Jurkat, Clone E6-1 (cell line): ENCODE measurements at regions not wholly inside any gene's neighbourhood (a gene's known extent, or its start where the extent isn't known, plus 50 kb on each side); places are given as distances from the start of the nearest gene placed in this dataset.

Experiments used
- DNase-seq: peaks from one replicate; pipeline ENCODE4 v3.0.0-alpha.2; 2011; ENCODE audit warnings: low read depth, low spot score
- H3K4me3 ChIP-seq: 2 replicates; pipeline ENCODE4 v1.5.1; 2011; ENCODE audit warnings: mild to moderate bottlenecking, low read length, control low read depth, moderate library complexity

- DNase-seq, result no peak
- no peak overlapping the region for H3K4me3 ChIP-seq
Measured at GRCh38 chr18:30583768-30584167, 458.8 kb downstream of the DSC3 start.

GRCh38 chr18:30582078-30582477 is 460.5 kb downstream of the DSC3 start:
- H3K4me3 ChIP-seq, result no peak overlapping the region
- no peak for DNase-seq

GRCh38 chr18:30578707-30579106 is 463.8 kb downstream of the DSC3 start:
- no peak overlapping the region for H3K4me3 ChIP-seq

GRCh38 chr18:30572214-30572613 is 470.3 kb downstream of the DSC3 start:
- H3K4me3 ChIP-seq, result no peak overlapping the region
- DNase-seq, result no peak

More at GRCh38 chr18:30578707-30579106, 463.8 kb downstream of the DSC3 start:
- no peak for DNase-seq

- H3K4me3 ChIP-seq, result no peak overlapping the region
- no peak for DNase-seq
Measured at GRCh38 chr18:30568333-30568732, 474.2 kb downstream of the DSC3 start.

GRCh38 chr18:30566877-30567276 is 475.7 kb downstream of the DSC3 start:
- H3K4me3 ChIP-seq, result no peak overlapping the region
- DNase-seq, result no peak

- DNase-seq, result no peak
- H3K4me3 ChIP-seq, result no peak overlapping the region
Measured at GRCh38 chr18:30562231-30562630, 480.3 kb downstream of the DSC3 start.

- DNase-seq, result no peak
- H3K4me3 ChIP-seq, result no peak overlapping the region
Measured at GRCh38 chr18:30556112-30556511, 486.4 kb downstream of the DSC3 start.

- no peak overlapping the region for H3K4me3 ChIP-seq
- DNase-seq, result no peak
Measured at GRCh38 chr18:30545393-30545792, 497.1 kb downstream of the DSC3 start.

GRCh38 chr18:30544141-30544540 is 498.4 kb downstream of the DSC3 start:
- no peak for DNase-seq

GRCh38 chr18:30533716-30534115 is 508.8 kb downstream of the DSC3 start:
- no peak overlapping the region for H3K4me3 ChIP-seq
- DNase-seq, result no peak

More at GRCh38 chr18:30544141-30544540, 498.4 kb downstream of the DSC3 start:
- no peak overlapping the region for H3K4me3 ChIP-seq

- H3K4me3 ChIP-seq, result no peak overlapping the region
- DNase-seq, result no peak
Measured at GRCh38 chr18:30527917-30528316, 514.6 kb downstream of the DSC3 start.

- no peak overlapping the region for H3K4me3 ChIP-seq
- DNase-seq, result no peak
Measured at GRCh38 chr18:30527226-30527625, 515.3 kb downstream of the DSC3 start.

GRCh38 chr18:30522288-30522929 is 520.1 kb downstream of the DSC3 start:
- H3K4me3 ChIP-seq, result no peak overlapping the region
- no peak for DNase-seq

GRCh38 chr18:30514059-30514458 is 528.5 kb downstream of the DSC3 start:
- DNase-seq, result no peak
- H3K4me3 ChIP-seq, result no peak overlapping the region

- no peak overlapping the region for H3K4me3 ChIP-seq
- DNase-seq, result no peak
Measured at GRCh38 chr18:30512872-30513271, 529.7 kb downstream of the DSC3 start.

GRCh38 chr18:30510882-30511281 is 531.7 kb downstream of the DSC3 start:
- no peak for DNase-seq
- H3K4me3 ChIP-seq, result no peak overlapping the region

GRCh38 chr18:30501594-30501993 is 540.9 kb downstream of the DSC3 start:
- H3K4me3 ChIP-seq, result no peak overlapping the region

GRCh38 chr18:30500240-30500945 is 542.1 kb downstream of the DSC3 start:
- H3K4me3 ChIP-seq, result no peak overlapping the region
- no peak for DNase-seq

More at GRCh38 chr18:30501594-30501993, 540.9 kb downstream of the DSC3 start:
- no peak for DNase-seq

- H3K4me3 ChIP-seq, result no peak overlapping the region
- DNase-seq, result no peak
Measured at GRCh38 chr18:30499721-30500120, 542.8 kb downstream of the DSC3 start.
